ES-I3 (cell line): ENCODE measurements at regions not wholly inside any gene's neighbourhood (a gene's known extent, or its start where the extent isn't known, plus 50 kb on each side); places are given as distances from the start of the nearest gene placed in this dataset.

Experiments
- H3K36me3 ChIP-seq: 2 replicates; pipeline ENCODE4 v1.6.1; 2013; ENCODE audit warnings: mild to moderate bottlenecking, low read length, control low read depth, moderate library complexity; ENCODE audit not compliant: insufficient read depth
- H3K4me1 ChIP-seq: 2 replicates; pipeline ENCODE4 v1.6.1; 2013; ENCODE audit warnings: mild to moderate bottlenecking, control low read depth, low read length; ENCODE audit not compliant: insufficient read depth
- H3K9ac ChIP-seq: 2 replicates; pipeline ENCODE4 v1.6.1; 2013; ENCODE audit warnings: low read depth, mild to moderate bottlenecking, low read length, moderate library complexity
- H3K9me3 ChIP-seq: 2 replicates; pipeline ENCODE4 v1.6.1; 2013; ENCODE audit warnings: mild to moderate bottlenecking, low read length, moderate library complexity; ENCODE audit not compliant: control insufficient read depth, insufficient read depth

DNA sequence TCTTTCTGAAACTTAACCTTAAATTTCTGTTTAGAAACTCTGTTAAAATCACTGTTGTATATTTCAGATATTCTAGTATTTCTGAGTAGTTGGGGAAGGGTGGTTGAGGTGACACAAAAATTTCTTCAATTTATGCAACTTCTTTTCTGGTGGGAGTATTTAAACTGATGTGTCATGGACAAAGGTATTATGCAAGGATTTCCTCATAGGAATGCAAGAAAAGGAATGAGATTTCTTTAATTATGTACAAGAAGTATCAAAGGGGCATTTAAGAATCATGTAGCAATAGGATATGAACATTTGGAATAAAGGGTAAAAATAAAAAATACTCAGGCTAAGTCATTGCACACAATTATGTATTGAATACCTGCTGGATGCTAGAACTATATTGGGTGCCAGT is 575.8 kb upstream of the KLF12 start:
- Histone ChIP-seq H3K4me1 (no peaks in the 10 kb centered on the region; the same call in 1 of the 2 replicates), H3K9ac (no peak overlapping the region), H3K9me3 (no peaks in the 10 kb centered on the region), H3K36me3 (no peaks in the 10 kb centered on the region)

DNA sequence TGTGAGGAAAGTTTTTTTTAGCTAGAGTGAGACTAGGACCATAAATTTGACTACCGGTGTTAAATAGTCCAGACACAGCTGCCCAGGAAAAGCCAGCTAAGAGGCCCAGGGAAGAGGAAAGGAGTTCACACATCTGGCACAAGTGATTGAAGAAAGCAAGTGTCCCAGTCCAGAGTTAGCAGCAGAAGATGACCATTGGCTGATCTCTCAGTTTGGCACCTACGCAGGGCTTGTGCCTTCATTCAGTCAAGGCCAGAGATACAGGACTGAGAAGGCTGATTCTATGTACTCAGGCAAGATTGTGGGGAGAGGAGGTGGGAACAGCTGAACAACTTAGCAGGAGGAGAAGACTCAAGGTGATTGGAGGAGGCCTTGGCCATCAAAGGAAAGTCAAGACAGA is 575.0 kb upstream of the KLF12 start:
- Histone ChIP-seq H3K9ac (no peak overlapping the region), H3K4me1 (no peaks in the 10 kb centered on the region; the same call in 1 of the 2 replicates), H3K36me3 (no peaks in the 10 kb centered on the region), H3K9me3 (no peaks in the 10 kb centered on the region)

DNA sequence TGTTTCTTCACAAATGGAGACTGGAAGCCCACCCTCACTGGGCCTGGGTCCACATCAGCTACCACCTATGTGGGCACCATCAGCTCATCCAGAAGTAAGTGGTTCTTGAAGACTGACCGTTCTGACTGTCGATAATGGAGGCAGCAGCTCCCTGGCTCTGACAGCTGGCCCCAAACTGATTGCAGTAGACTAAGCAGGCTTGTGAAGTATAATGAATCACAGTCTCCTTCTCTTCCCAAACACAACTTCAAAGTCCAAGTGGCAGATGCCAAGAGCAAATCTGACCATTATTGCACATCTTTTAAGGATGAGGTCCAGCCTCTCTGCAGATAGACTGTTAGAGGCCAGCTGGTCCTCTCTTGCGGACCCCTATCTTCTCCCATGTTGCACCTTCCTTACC is 574.4 kb upstream of the KLF12 start:
- Histone ChIP-seq H3K9ac (no peak overlapping the region), H3K9me3 (no peaks in the 10 kb centered on the region), H3K4me1 (no peaks in the 10 kb centered on the region; the same call in 1 of the 2 replicates), H3K36me3 (no peaks in the 10 kb centered on the region)

DNA sequence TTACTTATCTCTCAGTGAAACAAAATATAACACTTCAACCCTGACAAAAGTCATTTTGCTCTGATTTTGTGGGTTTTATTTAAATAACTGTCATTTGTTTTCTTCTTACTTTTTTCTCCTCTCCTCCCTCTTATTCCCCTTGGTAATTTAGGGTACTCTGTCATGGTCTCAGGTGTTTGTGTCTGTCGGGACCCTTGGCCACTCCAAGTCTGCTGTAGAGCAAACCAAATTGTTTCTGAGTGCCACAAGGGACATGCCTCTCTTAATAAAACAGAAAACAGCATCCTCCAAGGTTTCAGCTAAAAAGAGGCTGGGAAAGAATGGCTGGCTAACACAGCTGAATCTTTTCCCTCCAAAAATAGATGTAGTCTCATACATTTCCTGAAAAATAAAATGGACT is 573.1 kb upstream of the KLF12 start:
- Histone ChIP-seq H3K9ac (no peak overlapping the region), H3K4me1 (no peaks in the 10 kb centered on the region; the same call in 1 of the 2 replicates), H3K9me3 (no peaks in the 10 kb centered on the region), H3K36me3 (no peaks in the 10 kb centered on the region)

DNA sequence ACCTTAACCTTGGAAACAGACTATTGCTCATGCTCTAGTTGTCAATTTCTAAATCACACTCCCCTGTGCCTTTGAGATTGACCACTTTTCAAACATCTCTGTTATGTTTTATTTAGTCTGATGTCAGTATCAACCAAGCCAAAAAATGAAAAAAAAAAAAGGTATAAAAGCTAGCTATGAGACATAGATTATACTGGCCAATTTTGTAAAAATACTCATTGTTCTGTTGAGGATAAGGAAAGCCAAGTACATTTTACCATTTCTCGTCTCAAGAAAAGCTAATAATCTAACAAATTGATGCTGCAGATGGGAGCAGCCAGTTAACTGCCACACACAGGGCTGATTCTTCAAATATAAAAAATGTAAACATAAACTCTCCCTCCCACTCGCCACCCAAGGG is 572.6 kb upstream of the KLF12 start:
- H3K9me3 ChIP-seq, result no peaks in the 10 kb centered on the region
- no peaks in the 10 kb centered on the region; the same call in 1 of the 2 replicates for H3K4me1 ChIP-seq
- no peaks in the 10 kb centered on the region for H3K36me3 ChIP-seq
- H3K9ac ChIP-seq, result no peak overlapping the region

DNA sequence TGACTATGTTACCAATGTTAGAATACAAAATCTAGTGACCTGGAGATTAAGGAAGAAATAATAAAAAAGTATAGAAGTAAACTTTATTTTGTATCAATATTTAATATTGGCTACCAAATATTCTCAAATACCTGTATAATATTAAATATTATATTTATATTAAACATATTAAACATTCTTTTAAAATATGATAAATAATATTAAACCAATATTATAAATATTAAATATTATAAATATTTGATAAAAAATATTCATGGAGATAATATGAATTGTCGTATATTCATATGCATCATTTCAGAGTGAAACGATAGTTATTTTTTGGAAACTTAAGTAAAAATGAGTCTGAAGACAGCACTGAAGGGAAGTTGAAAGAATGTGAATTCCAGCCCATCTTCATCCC is 571.2 kb upstream of the KLF12 start:
- H3K9ac ChIP-seq, result no peak overlapping the region
- H3K4me1 ChIP-seq, result no peaks in the 10 kb centered on the region; the same call in 1 of the 2 replicates
- H3K9me3 ChIP-seq, result no peaks in the 10 kb centered on the region
- no peaks in the 10 kb centered on the region for H3K36me3 ChIP-seq

DNA sequence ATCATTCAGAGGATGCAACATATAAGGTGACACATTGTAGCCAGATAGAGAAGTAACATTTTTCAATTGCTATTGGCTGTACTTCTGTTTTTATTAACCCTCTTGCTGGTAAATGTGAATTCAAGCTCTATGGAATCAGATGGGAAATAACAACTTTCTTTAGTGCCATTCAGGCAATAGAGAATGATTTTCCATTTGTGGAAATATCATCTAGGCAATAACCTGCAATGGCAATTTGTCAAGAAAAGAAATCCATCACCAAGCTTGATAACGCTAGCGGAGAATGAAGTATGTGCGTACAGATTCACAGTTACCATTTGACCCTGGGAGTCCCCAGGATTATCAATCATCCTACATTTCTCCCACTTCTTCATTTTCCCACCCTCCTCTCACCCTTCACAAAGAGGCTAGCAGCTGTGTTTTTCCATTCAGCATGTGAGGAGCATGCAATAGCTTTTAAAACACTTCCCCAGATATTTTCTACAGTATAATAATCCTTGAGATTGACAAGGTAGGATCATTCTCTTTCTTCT is 569.7 kb upstream of the KLF12 start:
- Histone ChIP-seq H3K9ac (no peak overlapping the region), H3K4me1 (no peaks in the 10 kb centered on the region; the same call in 1 of the 2 replicates), H3K9me3 (no peaks in the 10 kb centered on the region), H3K36me3 (no peaks in the 10 kb centered on the region)

DNA sequence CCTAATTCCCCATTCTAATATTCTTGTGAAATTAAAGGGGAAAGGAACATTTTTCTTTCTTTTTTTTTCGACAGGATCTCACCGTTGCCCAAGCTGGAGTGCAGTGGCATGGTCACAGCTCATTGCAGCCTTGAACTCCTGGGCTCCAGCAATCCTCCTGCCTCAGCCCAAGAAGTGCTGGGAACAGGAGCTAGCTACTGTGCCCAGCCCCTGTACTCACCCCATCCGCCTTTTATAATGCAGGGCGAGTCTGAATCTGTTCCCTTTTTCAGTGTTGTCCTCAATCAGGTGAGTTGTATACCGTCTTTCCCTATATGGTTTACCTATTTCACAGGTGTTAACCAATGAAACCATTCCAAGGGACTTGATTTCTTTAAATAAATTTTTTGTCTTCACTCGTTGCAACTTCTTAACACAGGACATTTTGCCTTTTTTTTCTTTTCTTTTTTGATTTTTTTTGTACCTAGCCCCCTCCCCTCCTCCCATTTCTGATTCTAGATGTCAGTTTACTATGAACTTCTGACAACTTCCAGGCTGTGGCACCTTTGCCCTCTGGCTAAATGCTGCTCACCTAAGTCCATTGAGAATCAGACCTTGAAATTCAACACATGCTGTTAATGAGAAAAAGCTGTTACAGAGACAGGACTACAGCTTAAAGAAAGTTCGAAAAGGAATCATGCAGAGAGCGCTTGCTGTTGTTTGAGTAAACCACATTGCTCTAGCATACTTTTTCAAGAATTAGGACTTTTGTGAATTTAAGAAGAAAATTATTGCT is 562.1 kb upstream of the KLF12 start:
- Histone ChIP-seq H3K4me1 (peaks cover 10% of the 10 kb centered on the region; the same call in 1 of the 2 replicates), H3K36me3 (no peaks in the 10 kb centered on the region), H3K9me3 (no peaks in the 10 kb centered on the region), H3K9ac (no peak overlapping the region)

DNA sequence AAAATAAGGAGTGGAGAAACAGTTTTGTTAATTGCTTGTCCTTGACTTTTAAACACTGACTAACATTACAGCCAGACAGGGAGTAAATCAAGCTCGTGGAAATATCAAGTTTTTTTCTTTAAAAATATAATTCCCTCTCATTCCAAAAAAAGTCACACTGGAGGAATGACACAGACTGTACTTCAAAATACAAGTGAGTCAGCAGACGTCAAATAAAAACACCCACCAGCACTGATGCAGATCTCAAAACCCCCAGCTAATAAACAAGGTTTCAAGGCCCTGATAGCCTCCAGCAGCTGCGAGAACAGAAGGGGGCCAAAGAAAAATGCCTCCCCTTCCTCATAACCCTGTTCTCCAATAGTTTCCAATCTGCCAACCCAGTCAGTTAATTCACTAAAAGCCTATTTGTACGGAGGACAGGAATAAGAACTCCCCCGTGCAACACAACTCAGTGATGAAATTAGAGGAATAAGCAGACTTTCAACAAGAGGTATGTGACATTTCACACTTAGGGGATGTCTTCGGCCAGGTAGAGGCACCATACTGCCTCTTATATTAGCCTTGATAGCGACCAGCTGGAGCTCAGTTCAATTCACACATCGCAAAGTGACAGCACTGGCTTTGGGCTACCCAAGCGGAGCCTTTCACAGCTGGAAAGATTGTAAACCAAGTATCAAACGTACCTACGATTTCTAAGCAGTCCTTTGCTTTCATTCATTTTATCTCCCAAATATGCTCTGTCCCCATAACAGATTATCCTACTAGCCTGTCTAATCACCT is 561.0 kb upstream of the KLF12 start:
- Histone ChIP-seq H3K4me1 (peaks cover 10% of the 10 kb centered on the region; the same call in 1 of the 2 replicates), H3K36me3 (no peaks in the 10 kb centered on the region), H3K9ac (no peak overlapping the region), H3K9me3 (no peaks in the 10 kb centered on the region)

DNA sequence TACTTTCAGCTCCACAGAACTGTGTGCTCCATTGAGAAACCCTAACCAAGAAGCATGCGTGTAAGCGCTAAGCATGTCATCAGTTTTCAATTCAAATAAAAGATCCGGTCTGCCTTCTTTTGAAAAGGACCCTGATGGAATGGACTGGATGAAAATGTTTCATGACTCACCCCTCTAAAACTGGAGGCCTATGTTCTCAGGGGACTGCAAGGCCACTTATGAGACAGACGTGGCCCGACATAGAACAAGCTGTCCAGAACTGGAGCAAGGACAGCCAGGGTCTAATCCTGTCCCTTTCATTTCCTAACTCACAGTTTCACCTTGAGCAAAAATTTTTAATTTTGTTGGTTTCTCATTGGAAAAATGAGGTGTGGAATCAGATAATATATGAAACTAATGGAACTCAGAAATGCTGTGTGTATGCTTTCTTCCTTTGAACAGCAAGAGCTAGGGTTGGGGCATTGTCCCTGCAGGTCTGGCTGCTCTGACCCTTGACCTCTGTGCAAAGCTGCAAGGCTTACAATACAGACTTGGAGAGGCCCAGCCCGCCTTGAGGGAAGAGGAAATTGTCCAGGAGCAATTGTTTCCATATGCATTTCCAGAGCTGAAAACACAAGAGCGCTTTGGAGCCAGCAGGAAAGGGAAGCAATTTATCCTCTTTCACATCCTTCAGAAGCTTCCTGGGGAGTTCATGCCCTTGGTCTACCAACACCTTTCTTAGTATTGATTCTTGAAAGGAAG is 553.4 kb upstream of the KLF12 start:
- Histone ChIP-seq H3K9me3 (no peaks in the 10 kb centered on the region), H3K9ac (no peak overlapping the region), H3K36me3 (no peaks in the 10 kb centered on the region), H3K4me1 (no peaks in the 10 kb centered on the region)

DNA sequence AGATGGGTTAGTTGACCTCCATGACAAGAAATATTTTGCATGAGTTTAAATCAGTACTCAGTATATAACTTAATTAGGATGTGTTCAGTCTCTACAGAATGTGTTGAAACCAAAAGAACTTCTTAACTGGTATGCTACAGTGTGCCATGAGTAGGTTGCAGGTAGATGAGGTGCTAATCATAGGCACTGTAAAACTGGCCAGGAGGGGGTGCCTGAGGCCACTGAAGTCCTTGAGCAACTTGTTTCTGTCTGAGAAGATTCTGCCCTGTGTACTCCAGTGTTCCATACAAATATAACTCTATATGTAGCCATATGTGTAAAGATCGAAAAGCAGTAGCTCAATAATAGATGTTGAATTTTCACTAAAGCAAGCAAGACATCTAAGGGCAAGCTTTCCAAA is 549.2 kb upstream of the KLF12 start:
- H3K36me3 ChIP-seq, result no peaks in the 10 kb centered on the region

DNA sequence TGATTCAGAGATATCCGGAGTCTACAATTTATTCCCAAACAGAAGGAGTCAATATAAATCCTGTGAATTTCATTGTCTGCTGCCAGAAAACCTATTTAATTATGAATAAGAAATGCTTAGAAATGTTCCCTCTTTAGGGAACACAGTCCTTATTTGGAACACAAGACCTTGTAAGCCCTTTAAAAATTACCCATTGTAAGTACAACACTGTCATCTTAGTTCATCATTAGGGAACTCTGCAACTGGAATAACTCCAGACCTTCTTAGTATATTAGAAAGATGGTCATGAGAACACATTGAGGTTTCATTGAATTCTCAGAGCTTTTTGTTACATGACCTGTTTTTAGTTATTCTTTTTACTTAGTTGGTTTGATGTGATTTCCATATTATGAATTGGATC is 548.5 kb upstream of the KLF12 start:
- no peak overlapping the region for H3K9ac ChIP-seq
- H3K4me1 ChIP-seq, result no peaks in the 10 kb centered on the region
- no peaks in the 10 kb centered on the region for H3K9me3 ChIP-seq
- H3K36me3 ChIP-seq, result no peaks in the 10 kb centered on the region

More for the DNA sequence above, 549.2 kb upstream of the KLF12 start:
- Histone ChIP-seq H3K9ac (no peak overlapping the region), H3K9me3 (no peaks in the 10 kb centered on the region), H3K4me1 (no peaks in the 10 kb centered on the region)

DNA sequence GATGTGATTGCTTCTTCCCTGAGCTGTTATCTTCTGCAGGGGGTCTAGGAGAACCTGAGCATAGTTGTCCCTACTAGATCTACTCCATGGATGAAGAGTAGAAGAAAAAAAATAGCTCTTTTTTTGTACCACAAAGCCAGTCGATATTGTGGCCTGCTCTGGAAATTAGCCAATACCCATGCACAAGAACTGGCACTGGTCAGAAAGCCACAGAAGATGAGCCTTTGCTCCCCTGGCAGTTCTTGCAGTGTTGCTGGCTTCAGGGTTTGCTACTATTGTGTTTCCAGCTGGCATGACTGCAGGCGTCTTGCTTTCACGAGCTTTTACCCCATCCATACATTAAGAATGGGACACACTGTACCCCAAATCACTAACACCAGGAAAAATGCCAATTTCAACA is 547.7 kb upstream of the KLF12 start:
- no peaks in the 10 kb centered on the region for H3K36me3 ChIP-seq
- H3K4me1 ChIP-seq, result no peaks in the 10 kb centered on the region
- no peak overlapping the region for H3K9ac ChIP-seq
- H3K9me3 ChIP-seq, result no peaks in the 10 kb centered on the region

DNA sequence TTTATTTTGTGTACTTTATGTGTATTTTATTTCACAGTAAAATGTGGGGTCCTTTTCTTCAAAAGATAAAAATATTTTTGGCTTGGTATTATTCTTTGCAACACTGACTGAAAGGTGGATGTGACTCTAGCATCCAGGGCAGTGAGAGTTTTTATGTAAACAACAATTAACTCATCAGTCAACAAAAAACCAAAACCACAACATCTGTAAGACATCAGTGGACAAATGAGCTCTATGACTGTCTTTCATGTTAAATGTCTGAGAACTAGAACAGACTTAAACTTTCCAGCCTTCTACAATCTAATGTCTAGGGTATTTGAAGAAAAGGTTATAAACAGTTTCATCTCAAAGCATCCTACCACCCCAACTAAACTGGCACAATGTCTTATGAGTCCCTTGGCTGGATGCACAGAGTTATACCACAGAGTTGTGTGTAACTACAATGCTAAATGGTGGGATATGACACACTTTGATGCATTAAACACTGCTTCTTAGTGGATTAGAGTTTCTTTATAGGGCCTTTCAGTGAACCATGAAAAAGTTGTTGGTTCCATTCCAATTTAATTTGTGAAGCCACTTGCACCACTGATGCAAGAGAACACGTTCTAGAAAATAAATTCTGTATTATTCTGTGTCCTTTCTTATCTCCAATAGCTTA is 544.2 kb upstream of the KLF12 start:
- H3K4me1 ChIP-seq, result no peaks in the 10 kb centered on the region
- no peaks in the 10 kb centered on the region for H3K9me3 ChIP-seq
- no peaks in the 10 kb centered on the region for H3K36me3 ChIP-seq
- no peak overlapping the region for H3K9ac ChIP-seq
